HG03442 (cell line): ENCODE measurements at regions not wholly inside any gene's neighbourhood (a gene's known extent, or its start where the extent isn't known, plus 50 kb on each side); places are given as distances from the start of the nearest gene placed in this dataset.

ENCODE experiments used
- ATAC-seq: cut with Tn5 transposase; IDR thresholded peaks from one replicate; pipeline ENCODE4 v1.9.1; 2021; ENCODE audit warnings: mild to moderate bottlenecking, moderate library complexity; ENCODE audit not compliant: unreplicated experiment

- ATAC-seq: no peak
Measured at GRCh38 chr2:157125685-157126084, 131.8 kb upstream of the GALNT5 start.

- ATAC-seq: no peak
Measured at GRCh38 chr2:157127249-157128012, 130.1 kb upstream of the GALNT5 start.

GRCh38 chr2:157143901-157144300 is 113.6 kb upstream of the GALNT5 start:
- no peak for ATAC-seq

GRCh38 chr2:157149270-157149669 is 108.2 kb upstream of the GALNT5 start:
- ATAC-seq: no peak

- peak; percentile 94 for ATAC-seq
Measured at GRCh38 chr2:157150747-157151146, 106.8 kb upstream of the GALNT5 start.

- no peak for ATAC-seq
Measured at GRCh38 chr2:157152362-157152761, 105.1 kb upstream of the GALNT5 start.

- ATAC-seq: no peak
Measured at GRCh38 chr2:157155992-157156391, 101.5 kb upstream of the GALNT5 start.

- ATAC-seq: no peak
Measured at GRCh38 chr2:157158111-157158510, 99.4 kb upstream of the GALNT5 start.

- ATAC-seq: no peak
Measured at GRCh38 chr2:157159221-157159934, 98.1 kb upstream of the GALNT5 start.

GRCh38 chr2:157160111-157160510 is 97.4 kb upstream of the GALNT5 start:
- no peak for ATAC-seq

- no peak for ATAC-seq
Measured at GRCh38 chr2:157164370-157164769, 93.1 kb upstream of the GALNT5 start.

- no peak for ATAC-seq
Measured at GRCh38 chr2:157164891-157165290, 92.6 kb upstream of the GALNT5 start.

- peak; percentile 52 for ATAC-seq
Measured at GRCh38 chr2:157168501-157168900, 89.0 kb upstream of the GALNT5 start.

- ATAC-seq: no peak
Measured at GRCh38 chr2:157169889-157170288, 87.6 kb upstream of the GALNT5 start.

- no peak for ATAC-seq
Measured at GRCh38 chr2:157170299-157170698, 87.2 kb upstream of the GALNT5 start.

GRCh38 chr2:157172239-157172638 is 85.3 kb upstream of the GALNT5 start:
- ATAC-seq: no peak

- no peak for ATAC-seq
Measured at GRCh38 chr2:157172866-157173578, 84.5 kb upstream of the GALNT5 start.

- no peak for ATAC-seq
Measured at GRCh38 chr2:157173740-157174184, 83.7 kb upstream of the GALNT5 start.

GRCh38 chr2:157174321-157174720 is 83.2 kb upstream of the GALNT5 start:
- ATAC-seq: no peak

GRCh38 chr2:157176602-157177001 is 80.9 kb upstream of the GALNT5 start:
- ATAC-seq: no peak

GRCh38 chr2:157178874-157179273 is 78.6 kb upstream of the GALNT5 start:
- no peak for ATAC-seq
